ENCODE measurements at regions not wholly inside any gene's neighbourhood (a gene's known extent, or its start where the extent isn't known, plus 50 kb on each side); places are given as distances from the start of the nearest gene placed in this dataset.
"Not testable (repeated sequence)": the region's sequence is repeated elsewhere in the genome, so short reads cannot be mapped to it uniquely, and the experiment has no call there.

DNA sequence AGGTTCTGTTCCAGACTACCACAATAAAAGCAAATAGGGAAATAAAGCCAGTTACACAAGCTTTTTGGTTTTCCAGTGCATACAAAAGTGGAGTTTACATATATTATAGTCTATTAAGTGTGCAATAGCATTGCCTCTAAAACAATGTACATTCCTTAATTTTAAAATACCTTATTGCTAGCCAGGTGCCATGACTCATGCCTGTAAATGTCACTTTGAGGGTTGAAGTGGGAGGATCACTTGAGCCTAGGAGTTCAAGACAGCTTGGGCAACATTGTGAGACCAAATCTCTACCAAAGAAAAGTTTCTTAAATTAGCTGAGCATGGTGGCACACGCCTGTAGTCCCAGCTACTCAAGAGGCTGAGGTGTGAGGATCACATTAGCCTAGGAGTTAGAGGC, 52.9 kb upstream of the IMP4 start:
- no peak for DNase-seq (ENCODE audit: extremely low read depth, low read depth)

DNA sequence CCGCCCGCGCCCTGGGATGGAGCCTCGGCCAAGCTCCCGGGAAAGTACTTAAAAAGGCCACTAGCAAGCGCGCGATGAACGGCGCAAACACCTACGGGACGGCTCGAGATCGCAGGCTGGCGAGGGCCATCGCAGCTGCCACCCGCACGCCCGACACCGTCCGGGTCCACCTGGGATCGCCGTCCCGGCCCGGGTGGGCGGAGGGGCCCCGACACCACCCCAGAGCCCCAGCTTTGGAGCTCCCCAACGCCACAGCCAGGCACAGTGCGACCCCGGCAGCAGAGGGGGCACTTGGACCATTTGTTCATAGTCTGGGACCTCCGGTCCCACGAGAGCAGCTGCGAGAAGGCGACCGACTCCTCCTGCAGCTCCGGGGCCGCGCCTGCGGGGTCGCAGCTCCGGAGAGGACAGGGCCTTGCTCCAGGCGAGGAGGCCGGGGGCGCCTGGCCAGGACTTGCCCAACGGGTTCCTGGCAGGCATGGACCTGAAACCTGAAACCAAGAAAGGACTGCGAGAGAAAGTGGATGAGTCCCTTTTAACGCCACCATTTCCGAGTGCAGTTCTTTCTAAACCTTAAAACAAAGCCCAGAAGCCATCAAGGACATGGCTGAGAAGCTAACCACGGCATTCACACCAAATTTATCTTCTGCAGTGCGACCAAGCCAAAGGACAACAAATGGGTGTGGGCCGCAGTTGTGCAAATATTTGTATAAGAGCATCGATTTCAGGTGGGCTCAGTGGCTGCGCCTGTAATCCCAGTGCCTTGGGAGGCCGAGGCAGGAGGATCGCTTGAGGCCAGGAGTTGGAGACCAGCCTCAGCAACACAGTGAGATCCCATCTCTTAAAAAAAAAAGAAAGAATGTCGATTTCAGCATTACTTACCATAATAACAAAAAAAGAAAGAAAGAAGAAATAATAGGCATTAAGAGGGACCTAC, 54.0 kb upstream of the IMP4 start:
- no peak for DNase-seq (ENCODE audit: extremely low read depth, low read depth)

DNA sequence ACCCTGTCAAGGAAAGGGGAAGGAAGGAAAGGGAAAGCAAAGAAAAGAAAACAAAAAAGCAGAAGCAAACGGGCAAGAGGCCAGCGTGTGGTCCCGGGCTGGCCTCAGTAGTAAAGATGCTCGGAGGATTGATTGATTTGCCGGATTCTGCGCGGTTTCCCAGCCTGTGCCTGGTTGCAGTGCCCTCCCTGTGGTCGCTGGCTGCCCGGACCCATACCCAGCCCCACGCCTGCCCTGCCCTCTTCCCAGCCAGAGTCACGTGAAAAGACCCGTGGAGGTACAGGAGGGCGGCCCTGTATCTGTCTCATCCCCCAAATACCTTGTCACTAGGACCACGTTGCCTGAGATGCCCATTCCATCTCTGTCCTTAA, 55.1 kb upstream of the IMP4 start:
- DNase-seq (ENCODE audit: extremely low read depth, low read depth), result no peak

DNA sequence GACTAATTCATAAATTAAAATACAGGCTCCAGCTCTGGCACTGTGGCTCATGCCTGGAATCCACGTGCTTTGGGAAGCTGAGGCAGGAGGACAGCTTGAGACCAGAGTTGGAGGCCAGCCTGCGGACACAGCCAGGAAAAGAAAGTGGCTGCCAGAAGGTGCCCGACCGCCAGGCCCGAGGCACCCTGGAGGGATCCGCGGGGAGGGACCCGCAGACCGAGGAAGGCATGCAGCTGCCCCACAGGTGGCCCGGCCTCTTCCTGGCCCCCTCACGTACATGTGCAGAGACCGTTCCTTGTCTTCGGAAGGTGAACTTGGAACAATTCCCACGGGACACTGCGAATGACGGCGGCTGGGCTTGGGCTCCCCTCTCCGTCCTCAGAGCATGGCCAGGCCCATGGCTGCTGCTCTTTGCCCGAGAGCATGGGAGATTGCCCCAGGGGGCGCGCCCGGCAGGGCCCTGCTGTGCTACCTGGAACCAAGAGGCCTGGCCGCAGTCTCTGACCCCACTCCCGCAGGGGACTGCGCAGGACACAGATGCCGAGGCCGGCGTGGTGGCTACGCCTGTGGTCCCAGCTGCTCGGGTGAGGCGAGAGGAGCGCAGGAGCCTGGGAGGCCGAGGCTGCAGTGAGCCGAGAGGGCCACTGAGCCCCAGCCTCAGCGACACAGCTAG, 55.6 kb upstream of the IMP4 start:
- DNase-seq (ENCODE audit: extremely low read depth, low read depth), result no peak

DNA sequence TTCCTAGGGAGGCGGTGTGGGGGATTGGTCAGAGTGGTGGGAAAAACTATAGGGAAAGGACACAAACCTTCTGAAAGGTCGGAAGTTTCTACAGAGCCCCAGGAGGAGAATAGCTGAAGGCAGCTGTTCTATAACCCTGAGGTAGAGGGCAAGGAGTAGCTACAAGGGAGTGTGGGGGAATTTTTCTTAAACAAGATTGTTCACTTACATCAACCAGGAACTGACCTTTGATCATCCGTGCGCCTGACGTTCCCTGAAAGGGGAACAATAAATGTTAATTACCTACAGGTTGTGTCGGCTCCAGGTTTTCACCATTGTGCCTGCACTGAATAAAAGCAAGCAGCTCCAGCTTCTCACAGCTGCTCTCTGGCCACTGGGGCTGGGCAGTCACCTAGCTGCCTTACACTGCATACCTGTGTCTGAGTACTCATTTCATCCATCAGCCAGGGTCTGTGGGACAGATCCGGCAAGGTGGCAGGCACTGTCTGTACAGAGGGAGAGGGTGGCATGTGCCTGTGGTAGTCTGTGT, 59.3 kb upstream of the IMP4 start:
- DNase-seq (ENCODE audit: extremely low read depth, low read depth), result not testable (repeated sequence)

DNA sequence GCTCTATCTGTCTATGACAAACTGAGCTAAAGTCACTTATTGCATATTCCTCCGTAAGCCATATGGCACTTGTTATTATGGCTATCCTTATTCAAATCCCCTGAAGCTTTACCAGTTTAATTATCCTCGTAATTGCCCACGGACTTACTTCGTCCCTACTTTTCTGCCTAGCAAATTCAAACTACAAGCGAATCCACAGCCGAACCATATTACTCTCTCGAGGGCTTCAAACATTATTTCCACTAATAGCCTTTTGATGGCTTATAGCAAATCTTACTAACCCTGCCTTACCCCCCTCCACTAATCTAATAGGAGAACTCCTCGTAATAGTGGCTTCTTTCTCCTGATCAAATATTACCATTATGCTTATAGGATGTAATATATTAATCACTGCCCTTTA, 63.1 kb upstream of the IMP4 start:
- DNase-seq (ENCODE audit: extremely low read depth, low read depth), result not testable (repeated sequence)

DNA sequence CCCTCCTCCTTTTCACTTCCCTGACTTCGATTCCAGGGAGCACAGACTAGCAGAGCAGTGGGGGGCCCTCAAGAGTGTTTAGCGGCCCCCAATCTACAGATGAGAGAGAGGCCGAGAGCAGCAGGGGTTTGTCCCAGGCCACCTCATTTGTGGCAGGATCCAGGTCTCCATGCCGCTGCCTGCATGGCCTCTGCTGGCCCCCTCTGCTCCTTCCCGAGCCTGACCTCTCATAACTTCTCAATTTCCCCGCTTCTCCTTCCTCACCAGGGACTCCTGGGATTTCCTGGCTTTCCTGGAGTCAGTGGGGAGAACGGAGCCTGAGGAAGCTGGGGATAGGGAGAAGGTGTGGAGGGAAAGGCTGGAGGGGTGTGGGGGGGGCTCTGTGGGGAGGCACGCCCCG, 70.1 kb upstream of the TUBA3E start:
- DNase-seq (ENCODE audit: extremely low read depth, low read depth), result not testable (repeated sequence)

DNA sequence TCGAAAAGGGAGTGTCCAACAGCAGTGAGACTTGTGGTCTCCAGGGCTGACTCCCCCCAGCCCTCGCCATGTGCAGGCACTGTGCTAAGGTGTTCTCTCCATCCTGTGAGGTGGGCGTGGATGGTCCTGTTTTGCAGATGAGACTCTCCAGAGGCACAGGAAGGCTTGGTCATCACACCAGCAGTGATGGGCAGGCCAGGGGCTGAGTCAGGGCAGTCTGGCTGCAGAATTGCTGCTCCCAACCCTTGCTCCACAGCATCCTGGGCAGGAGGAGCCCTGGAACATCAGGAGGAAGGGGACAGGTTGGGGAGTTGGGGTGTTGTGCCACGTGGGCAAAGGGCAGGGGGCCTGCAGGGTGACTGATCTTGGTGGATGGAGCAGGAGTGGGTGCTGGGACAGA, 69.3 kb upstream of the TUBA3E start:
- DNase-seq (ENCODE audit: extremely low read depth, low read depth), result not testable (repeated sequence)

DNA sequence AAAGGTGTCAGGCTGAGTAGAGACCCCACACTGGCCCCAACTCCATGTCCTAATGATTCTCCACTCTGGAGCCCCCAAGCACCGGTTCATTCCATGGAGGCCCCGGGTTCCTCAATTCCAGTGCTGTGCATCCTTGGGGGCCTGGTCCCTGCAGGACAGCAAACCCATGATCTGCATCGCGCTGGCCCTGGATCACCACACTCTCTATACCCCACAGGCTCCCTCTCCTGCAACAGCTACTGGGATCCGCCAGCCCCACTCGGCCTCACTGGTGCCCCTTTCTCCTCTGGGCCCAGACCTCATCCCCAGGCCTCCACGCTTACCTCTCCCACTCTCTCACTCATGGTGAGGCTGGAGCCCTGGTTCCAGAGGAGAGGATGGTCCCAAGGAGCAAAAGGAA, 68.6 kb upstream of the TUBA3E start:
- not testable (repeated sequence) for DNase-seq (ENCODE audit: extremely low read depth, low read depth)

DNA sequence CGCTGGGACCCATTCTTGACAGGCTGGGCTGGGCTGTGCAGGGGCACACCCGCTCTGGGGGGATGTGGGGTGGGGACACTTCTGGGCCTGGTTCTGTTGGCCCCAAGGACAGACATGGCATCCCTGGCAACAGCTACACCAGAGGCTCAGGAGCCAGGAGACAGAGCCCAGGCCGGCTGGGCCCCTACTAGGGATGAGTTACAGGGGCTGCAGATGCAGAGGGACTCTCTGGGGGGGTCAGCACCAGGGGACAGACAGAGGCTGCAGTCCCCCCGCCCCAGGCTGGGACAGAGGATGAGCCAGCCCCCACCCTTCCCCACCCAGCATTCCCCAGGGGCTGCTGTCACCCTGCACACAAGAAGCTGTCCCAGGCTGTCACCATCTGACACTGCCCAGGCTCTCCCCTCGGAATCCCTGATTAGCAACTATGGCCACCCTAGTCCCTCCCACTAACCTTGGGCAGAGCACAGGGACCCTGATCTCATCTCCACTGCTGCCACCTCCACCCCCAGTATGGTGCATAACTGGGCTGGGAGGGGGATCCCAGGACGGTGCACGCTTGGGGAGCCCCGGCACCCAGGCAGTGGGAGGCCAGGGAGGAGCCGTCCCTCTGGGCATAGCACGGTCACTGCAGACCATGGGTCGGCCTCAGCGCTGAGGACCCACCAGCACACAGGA, 67.5 kb upstream of the TUBA3E start:
- not testable (repeated sequence) for DNase-seq (ENCODE audit: extremely low read depth, low read depth)

DNA sequence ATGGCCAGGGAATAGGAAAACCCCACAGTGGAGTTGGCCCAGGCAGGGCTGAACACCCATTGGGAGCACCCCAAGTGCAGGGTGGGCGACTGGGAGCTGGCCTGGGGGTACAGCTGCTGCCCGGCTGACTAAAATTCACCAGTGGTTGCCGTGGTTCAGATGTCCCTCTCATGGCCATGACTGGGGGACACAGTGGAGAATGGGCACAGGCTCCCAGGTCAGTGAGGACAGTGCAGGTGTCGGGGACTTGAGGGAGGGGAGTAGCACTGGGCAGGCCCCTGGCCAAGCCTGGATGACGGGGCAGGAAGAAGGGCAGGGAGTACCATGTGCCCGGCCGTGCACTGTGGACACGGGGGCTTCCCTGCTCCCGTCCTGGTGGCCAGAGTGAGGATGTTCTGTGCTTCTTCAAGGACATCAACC, 66.7 kb upstream of the TUBA3E start:
- not testable (repeated sequence) for DNase-seq (ENCODE audit: extremely low read depth, low read depth)

DNA sequence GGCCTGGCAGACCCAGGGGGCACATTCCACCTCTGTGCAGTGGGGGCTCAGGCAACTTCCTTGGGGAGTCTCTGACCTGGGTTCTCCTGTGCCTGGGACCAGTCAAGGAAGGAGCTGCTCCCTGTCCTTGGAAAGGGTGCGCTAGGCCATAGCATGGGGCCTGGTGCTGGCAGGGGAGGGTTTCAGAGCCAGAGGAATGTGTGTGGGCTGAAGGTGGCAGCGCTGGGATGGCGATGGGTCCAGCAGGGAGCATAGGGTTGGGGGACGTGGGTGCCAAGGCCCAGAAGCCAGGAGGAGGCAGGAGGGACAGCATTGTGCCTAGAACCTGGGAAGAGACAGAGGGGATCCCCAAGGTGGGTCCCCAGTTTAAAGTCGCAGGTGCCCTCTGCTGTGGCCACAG, 66.3 kb upstream of the TUBA3E start:
- no peak for DNase-seq (ENCODE audit: extremely low read depth, low read depth)

DNA sequence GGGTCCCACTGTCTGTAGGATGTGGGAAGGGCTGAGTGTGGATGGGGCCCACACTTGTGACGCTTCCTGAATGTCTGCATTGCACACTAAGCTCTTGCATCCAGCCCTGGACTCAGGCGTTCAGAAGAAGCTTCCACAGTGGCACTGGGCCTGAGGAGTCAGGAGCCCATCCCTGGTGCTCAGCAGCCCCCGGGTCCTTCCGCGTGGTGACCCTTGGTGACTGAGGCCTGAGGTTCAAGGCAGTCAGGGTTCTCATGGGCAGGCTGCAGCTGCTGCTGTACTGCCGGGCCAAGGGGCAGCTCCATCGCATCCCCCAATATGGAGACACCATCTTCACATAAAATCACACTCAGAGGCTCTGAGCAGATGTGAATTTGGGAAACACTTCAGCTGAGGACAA, 65.8 kb upstream of the TUBA3E start:
- no peak for DNase-seq (ENCODE audit: extremely low read depth, low read depth)

DNA sequence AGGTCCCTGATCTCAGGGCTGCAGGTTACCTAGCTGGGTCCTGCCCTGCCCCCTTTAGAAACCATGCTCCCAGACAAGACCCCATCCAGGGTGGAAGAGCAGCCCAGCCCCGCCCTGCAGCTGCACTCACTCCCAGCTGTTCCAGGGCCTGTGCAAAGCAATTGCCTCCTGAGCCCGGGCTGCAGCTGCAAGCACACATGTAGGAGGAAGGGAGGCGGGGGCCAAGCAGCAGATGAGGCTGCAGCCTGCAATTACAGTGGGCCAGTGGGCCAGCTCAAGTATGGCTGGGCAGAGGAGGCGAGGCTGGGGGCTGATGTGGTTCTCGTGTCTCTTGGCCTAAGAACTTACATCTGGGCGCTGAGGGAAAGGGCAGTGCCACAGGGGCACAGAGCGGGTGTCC, 65.4 kb upstream of the TUBA3E start:
- no peak for DNase-seq (ENCODE audit: extremely low read depth, low read depth)

DNA sequence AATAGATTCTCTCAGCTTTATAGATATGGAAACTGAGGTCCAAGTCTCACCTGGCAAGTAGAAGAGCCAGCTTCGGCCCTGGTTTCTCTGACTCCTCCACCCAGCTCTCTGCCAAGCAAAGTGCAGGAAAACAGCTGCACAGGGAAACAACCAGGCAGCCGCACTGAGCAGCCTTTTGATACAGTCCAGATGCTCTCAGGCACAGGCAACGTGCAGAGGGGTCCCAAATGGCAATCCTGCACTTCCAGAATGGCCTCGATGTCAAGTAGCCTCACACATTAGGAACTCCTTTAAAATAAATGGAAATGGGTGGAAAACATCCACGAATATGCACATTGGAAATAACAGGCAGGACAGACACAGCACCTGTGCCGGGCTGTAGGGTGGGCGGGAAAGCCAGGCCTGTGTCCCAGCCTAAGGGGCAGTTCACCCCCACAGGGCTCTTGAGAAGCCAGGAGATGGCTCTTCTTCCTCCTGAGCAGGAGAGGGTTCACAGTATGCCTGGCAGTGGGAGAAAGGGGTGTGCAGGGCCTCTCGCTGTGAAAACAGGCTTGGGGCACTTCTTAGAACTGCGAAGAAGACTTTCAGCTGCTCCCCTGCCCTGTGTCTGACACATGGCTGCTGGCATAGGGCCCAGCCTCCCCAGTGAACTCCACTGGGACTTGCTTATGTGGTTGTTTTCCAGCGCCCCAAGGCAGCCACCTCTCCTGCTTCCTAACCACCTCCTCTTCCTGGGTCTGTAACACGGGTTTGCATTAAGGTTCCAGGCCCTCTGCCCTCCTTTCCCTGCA, 63.9 kb upstream of the TUBA3E start:
- no peak for DNase-seq (ENCODE audit: extremely low read depth, low read depth)

DNA sequence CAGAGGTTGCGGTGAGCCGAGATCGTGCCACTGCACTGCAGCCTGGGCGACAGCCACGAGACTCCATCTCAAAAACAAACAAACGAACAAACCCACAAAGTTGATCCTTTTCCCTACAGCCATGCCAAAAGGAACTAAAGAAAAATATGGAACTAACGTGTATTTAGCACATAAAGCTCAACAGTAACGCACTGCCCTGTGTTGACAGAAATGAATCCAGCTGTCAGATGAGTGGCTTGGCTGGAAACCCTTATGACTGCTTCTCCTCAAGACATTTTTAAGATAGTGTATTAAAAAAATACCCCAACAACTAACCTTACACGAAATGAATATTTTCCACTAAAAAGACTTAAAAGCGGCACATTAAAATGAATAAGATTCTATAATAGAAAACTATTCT, 62.9 kb upstream of the TUBA3E start:
- no peak for DNase-seq (ENCODE audit: extremely low read depth, low read depth)

DNA sequence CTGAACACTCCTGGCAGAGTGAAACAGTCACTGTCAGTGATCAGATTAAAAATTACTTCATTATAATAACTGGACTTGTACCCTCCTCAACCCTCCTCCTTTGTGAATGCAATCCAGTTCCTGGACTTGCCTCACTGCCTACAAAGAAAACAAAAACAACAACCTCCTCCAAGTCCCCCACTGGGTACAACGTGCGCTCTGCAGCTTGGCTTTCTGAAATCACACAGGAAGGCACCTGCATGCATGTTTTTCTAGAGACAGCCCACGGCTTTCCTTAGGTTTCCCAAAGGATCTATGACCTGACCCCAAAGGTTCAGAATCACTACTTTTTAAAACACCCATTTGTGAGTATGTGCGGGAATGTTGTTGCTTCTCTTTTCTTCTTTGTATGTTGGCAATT, 61.4 kb upstream of the TUBA3E start:
- DNase-seq (ENCODE audit: extremely low read depth, low read depth), result no peak

DNA sequence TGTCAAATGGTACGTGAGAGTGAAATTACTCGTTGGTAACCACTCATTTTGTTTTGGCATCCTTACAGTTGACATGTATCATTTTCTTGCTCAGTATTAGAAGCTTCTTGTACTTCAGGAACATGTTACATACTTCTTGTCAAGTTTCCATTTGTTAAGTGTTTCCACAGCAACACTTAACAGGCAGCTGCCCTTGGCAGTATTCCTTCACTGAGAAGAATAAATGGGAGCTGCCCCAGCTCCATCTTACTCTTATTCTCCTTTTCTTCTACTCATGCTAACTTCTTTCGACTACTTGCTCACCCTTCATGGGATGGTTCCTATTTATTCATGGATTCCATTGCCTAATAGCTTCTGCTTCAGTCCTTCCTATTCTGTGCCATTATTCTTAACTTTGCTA, 60.1 kb upstream of the TUBA3E start:
- DNase-seq (ENCODE audit: extremely low read depth, low read depth), result no peak

DNA sequence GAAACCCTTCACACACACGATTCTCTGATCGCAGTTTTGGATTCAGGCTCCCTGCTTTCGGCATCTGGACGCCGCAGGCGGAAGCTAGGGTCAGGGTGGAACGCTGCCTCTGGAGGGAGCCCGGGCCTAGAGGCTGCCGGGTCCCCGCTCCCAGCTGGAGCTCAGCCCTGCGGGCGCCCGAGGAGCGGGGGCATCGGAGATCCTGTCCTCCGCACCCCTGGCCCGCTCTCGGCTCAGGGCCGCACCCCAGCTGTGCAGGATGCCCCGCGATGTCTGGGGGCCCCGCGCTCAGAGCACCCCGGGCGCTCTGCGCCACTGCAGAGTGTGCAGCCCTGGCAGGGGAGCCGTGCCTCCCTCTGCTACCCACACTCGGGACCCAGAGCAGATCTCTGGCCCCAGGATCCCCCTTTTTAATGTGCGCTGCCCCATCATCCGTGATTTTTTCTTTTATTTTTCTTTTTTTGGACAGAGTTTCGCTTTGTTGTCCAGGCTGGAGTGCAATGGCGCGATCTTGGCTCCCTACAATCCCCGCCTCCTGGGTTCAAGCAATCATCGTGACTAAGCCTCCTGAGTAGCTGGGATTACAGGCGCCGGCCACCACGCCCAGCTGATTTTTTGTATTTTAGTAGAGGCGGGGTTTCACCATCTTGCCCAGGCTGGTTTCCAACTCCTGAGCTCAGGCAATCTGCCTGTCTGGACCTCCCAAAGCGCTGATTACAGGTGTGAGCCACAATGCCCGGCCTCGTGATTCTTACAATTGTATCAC, 54.8 kb upstream of the TUBA3E start:
- peak; percentile 42 for DNase-seq (ENCODE audit: extremely low read depth, low read depth)

Data from NCI-H460 (cell line).